Ascending aorta (tissue), 2 donors: ENCODE measurements at regions not wholly inside any gene's neighbourhood (a gene's known extent, or its start where the extent isn't known, plus 50 kb on each side); places are given as distances from the start of the nearest gene placed in this dataset.

ENCODE experiments used
- DNase-seq, 2 donors: peaks; one replicate each; pipeline ENCODE4 v3.0.0-alpha.2; 2019; ENCODE audit warnings: low spot score in 2 of 2
- H3K27ac ChIP-seq, 2 donors: fragments of 200-600 bp; sonication (generic); one replicate each; pipeline ENCODE4 v1.5.1; 2016 to 2017; ENCODE audit warnings: mild to moderate bottlenecking in 1 of 2
- H3K27me3 ChIP-seq: fragments of 200-600 bp; sonication (generic); one replicate; pipeline ENCODE4 v1.5.1; 2017
- H3K36me3 ChIP-seq, 2 donors: fragments of 200-600 bp; sonication (generic); one replicate each; pipeline ENCODE4 v1.5.1; 2016
- H3K4me1 ChIP-seq, 2 donors: fragments of 200-600 bp; sonication (generic); one replicate each; pipeline ENCODE4 v1.5.1; 2016 to 2017; ENCODE audit warnings: mild to moderate bottlenecking in 1 of 2
- H3K4me3 ChIP-seq, 2 donors: fragments of 200-600 bp; sonication (generic); one replicate each; pipeline ENCODE4 v1.5.1; 2016 to 2017; ENCODE audit warnings: mild to moderate bottlenecking in 1 of 2
- H3K9me3 ChIP-seq, 2 donors: fragments of 200-600 bp; sonication (generic); one replicate each; pipeline ENCODE4 v1.5.1; 2016
- intact Hi-C: fragments of 100-400 bp; cut with DNase I; formaldehyde crosslinking; loops from one replicate; pipeline ENCODE4 v1.15.1; 2023
- TF ChIP-seq, protein P1 (sequence below), 3 experiments: fragments of 200-600 bp in 2 of 3; fragments of 450-650 bp in 1 of 3; sonication (generic) in 2 of 3; IDR thresholded peaks; one replicate each; pipeline ENCODE4 v1.5.1; 2016 to 2019; ENCODE audit warnings: antibody characterized with exemption in 3 of 3, mild to moderate bottlenecking in 1 of 3, moderate library complexity in 1 of 3

DNA sequence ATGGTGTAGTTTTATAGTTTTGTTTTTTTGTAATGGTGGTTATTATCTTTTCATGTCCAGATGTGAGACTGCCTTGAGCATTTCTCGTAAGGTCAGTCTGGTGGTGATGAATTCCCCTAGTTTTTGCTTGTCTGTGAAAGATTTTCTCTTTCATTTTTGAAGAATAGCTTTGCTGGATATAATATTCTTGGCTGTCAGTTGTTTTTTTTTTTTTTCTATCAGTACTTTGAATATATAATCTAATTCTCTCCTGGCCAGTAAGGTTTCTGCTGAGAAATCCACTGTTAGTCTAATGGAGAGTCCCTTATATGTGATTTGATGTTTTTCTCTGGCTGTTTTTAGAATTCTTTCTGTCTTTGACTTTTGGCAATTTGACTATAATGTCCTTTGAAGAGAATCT is 106.9 kb downstream of the CARTPT start:
- no peak for DNase-seq
- H3K27ac ChIP-seq, result no peak overlapping the region
- no peaks in the 10 kb centered on the region for H3K27me3 ChIP-seq
- H3K4me1 ChIP-seq, result peaks cover 6 to 14% of the 10 kb centered on the region in 2 donors
- intact Hi-C loops, result no loop called here
- H3K9me3 ChIP-seq, result peaks cover 9 to 22% of the 10 kb centered on the region in 2 donors
- H3K36me3 ChIP-seq, result no peaks in the 10 kb centered on the region
- H3K4me3 ChIP-seq, result no peak overlapping the region
- TF ChIP-seq, protein P1, sequence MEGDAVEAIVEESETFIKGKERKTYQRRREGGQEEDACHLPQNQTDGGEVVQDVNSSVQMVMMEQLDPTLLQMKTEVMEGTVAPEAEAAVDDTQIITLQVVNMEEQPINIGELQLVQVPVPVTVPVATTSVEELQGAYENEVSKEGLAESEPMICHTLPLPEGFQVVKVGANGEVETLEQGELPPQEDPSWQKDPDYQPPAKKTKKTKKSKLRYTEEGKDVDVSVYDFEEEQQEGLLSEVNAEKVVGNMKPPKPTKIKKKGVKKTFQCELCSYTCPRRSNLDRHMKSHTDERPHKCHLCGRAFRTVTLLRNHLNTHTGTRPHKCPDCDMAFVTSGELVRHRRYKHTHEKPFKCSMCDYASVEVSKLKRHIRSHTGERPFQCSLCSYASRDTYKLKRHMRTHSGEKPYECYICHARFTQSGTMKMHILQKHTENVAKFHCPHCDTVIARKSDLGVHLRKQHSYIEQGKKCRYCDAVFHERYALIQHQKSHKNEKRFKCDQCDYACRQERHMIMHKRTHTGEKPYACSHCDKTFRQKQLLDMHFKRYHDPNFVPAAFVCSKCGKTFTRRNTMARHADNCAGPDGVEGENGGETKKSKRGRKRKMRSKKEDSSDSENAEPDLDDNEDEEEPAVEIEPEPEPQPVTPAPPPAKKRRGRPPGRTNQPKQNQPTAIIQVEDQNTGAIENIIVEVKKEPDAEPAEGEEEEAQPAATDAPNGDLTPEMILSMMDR (IDR thresholded peaks at IDR 0.05), result no peak

- no peak for DNase-seq
- TF ChIP-seq, protein P1 (IDR thresholded peaks at IDR 0.05), result no peak
- intact Hi-C loops, result no loop called here
- no peaks in the 10 kb centered on the region for H3K27me3 ChIP-seq
- peaks cover 6 to 22% of the 10 kb centered on the region in 2 donors for H3K4me1 ChIP-seq
- H3K4me3 ChIP-seq, result no peak overlapping the region
- H3K36me3 ChIP-seq, result no peaks in the 10 kb centered on the region
- peak overlapping the region; percentile 46 to 92 for H3K27ac ChIP-seq
- peaks cover 3 to 15% of the 10 kb centered on the region in 2 donors for H3K9me3 ChIP-seq
Measured at GRCh38 chr5:71828291-71829040, 109.4 kb downstream of the CARTPT start.

DNA sequence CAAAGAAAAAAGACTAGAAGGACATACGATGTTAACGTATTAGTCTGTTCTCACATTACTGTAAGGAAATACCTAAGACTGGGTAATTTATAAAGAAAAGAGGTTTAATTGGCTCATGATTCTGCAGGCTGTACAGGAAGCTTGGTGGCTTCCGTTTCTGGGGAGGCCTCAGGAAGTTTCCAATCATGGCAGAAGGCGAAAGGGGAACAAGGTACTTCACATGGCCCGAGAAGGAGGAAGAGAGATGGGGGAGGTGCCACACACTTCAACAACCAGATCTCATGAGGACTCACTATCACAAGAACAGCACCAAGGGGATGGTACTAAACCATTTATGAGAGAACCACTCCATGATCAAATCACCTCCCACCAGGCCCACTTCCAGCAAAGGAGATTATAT is 110.1 kb downstream of the CARTPT start:
- intact Hi-C loops, result no loop called here
- TF ChIP-seq, protein P1 (IDR thresholded peaks at IDR 0.05), result no peak
- Histone ChIP-seq H3K27ac (peak overlapping the region; percentile 75 to 92), H3K9me3 (peaks cover 3 to 15% of the 10 kb centered on the region in 2 donors), H3K36me3 (no peaks in the 10 kb centered on the region), H3K4me3 (no peak overlapping the region), H3K27me3 (no peaks in the 10 kb centered on the region), H3K4me1 (peaks cover 6 to 22% of the 10 kb centered on the region in 2 donors)
- no peak for DNase-seq

DNA sequence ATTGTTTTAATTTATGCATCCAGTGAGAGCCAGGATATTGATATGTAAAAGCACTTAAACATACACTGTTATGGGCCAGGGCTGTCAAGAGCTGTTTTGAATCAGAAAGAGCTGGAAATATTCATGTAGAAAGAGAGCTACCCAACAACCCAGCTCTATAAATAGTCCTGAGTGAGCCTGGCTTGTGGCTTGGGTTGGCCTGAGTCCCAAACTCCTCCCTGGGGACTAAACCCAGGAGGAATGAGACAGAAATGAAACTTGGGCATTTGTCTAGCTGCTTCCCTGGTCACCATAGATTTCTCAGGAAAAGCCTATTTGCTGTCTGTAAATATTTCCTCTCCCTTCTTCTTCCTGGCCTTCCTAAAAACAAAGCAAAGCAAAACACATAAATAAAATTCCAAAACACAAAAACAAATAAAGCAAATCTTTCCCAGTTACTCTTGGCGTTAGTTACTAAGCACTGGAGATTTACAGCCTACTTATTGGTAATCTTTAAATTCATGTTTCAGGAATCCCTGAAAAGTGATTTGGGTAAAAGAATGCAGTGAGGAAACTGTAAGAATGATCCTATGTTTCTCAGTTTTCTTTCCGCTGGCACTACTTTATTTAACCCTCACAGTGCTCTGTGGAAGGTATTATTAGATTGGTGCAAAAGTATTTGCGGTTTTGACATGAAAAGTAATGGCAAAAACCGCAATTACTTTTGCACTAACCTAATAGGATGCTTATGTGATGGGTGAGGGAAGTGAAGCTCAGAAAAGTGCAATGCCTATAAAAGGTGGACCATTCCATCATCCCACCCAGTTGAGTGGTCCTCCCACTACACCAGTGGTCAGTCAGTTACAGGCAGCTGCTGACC is 111.8 kb downstream of the CARTPT start:
- H3K9me3 ChIP-seq, result peaks cover 3 to 8% of the 10 kb centered on the region in 2 donors
- intact Hi-C loops, result loop anchor here (2.0 to 10.0 kb wide), 3 partner anchors 48 to 102 kb away; no protein-coding TSS in a partner anchor
- H3K27ac ChIP-seq, result peak overlapping the region; percentile 75 to 92
- peak overlapping the region in 1 of 2 donors; percentile 34 for H3K4me3 ChIP-seq
- DNase-seq, result peak; percentile 48 to 95
- peaks cover 6 to 22% of the 10 kb centered on the region in 2 donors for H3K4me1 ChIP-seq
- TF ChIP-seq, protein P1 (IDR thresholded peaks at IDR 0.05), result no peak
- no peaks in the 10 kb centered on the region for H3K36me3 ChIP-seq
- H3K27me3 ChIP-seq, result no peaks in the 10 kb centered on the region

- no peak overlapping the region for H3K4me3 ChIP-seq
- no peak for DNase-seq
- H3K27ac ChIP-seq, result no peak overlapping the region
- peaks cover 6 to 19% of the 10 kb centered on the region in 2 donors for H3K4me1 ChIP-seq
- H3K36me3 ChIP-seq, result no peaks in the 10 kb centered on the region
- H3K9me3 ChIP-seq, result no peaks in the 10 kb centered on the region
- intact Hi-C loops, result loop anchor here (10.0 kb wide), 1 partner anchor 52 kb away; no protein-coding TSS in a partner anchor
- TF ChIP-seq, protein P1 (IDR thresholded peaks at IDR 0.05), result no peak
- H3K27me3 ChIP-seq, result no peaks in the 10 kb centered on the region
Measured at GRCh38 chr5:71832812-71833715, 114.0 kb downstream of the CARTPT start.
